ENCODE measurements at regions not wholly inside any gene's neighbourhood (a gene's known extent, or its start where the extent isn't known, plus 50 kb on each side); places are given as distances from the start of the nearest gene placed in this dataset.

GRCh38 chr15:46354443-46354842 is 719.6 kb downstream of the SQOR start:
- TF ChIP-seq, protein P1, sequence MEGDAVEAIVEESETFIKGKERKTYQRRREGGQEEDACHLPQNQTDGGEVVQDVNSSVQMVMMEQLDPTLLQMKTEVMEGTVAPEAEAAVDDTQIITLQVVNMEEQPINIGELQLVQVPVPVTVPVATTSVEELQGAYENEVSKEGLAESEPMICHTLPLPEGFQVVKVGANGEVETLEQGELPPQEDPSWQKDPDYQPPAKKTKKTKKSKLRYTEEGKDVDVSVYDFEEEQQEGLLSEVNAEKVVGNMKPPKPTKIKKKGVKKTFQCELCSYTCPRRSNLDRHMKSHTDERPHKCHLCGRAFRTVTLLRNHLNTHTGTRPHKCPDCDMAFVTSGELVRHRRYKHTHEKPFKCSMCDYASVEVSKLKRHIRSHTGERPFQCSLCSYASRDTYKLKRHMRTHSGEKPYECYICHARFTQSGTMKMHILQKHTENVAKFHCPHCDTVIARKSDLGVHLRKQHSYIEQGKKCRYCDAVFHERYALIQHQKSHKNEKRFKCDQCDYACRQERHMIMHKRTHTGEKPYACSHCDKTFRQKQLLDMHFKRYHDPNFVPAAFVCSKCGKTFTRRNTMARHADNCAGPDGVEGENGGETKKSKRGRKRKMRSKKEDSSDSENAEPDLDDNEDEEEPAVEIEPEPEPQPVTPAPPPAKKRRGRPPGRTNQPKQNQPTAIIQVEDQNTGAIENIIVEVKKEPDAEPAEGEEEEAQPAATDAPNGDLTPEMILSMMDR (conservative IDR thresholded peaks at IDR 0.05; ENCODE audit: low read depth, low read length) = no peak
- no peak for TF ChIP-seq ELK1 (IDR thresholded peaks at IDR 0.05; ENCODE audit: borderline replicate concordance, low read depth, low read length)
- no peak for TF ChIP-seq USF2 (IDR thresholded peaks at IDR 0.05; ENCODE audit: low read depth, low read length)
- no peak for TF ChIP-seq POLR2A (IDR thresholded peaks at IDR 0.05; ENCODE audit: low read depth, low read length)
- no peak for TF ChIP-seq RAD21 (IDR thresholded peaks at IDR 0.05; ENCODE audit: low read length)
- TF ChIP-seq SMC3 (IDR thresholded peaks at IDR 0.05; ENCODE audit: low read depth, low read length) = no peak
- no peak for TF ChIP-seq MAZ (IDR thresholded peaks at IDR 0.05; ENCODE audit: borderline replicate concordance, low read depth, low read length)
- TF ChIP-seq CEBPB (IDR thresholded peaks at IDR 0.05; ENCODE audit: low read depth, low read length) = no peak
- no peak for TF ChIP-seq RFX5 (IDR thresholded peaks at IDR 0.05; ENCODE audit: low read depth, low read length)
- no peak for TF ChIP-seq MAFK (IDR thresholded peaks at IDR 0.05; ENCODE audit: low read depth, low read length)
- no peak for TF ChIP-seq CHD1 (IDR thresholded peaks at IDR 0.05; ENCODE audit: low read depth, low read length)

All from IMR-90 (cell line).